ENCODE measurements at regions not wholly inside any gene's neighbourhood (a gene's known extent, or its start where the extent isn't known, plus 50 kb on each side); places are given as distances from the start of the nearest gene placed in this dataset.

GRCh38 chr1:30034627-30035521 lies 688.5 kb downstream of the MATN1 start:
- peaks cover 9% of the 10 kb centered on the region for H3K27me3 Mint-ChIP-seq (ENCODE audit: low read depth)
- TF ChIP-seq CTCF (IDR thresholded peaks at IDR 0.05; ENCODE audit: unreplicated experiment in 3 of 3), result no peak
- peaks cover 4% of the 10 kb centered on the region for H3K9me3 Mint-ChIP-seq
- no peaks in the 10 kb centered on the region for H3K4me1 Mint-ChIP-seq
- no peak overlapping the region for H3K27ac Mint-ChIP-seq
- no peaks in the 10 kb centered on the region for H3K36me3 Mint-ChIP-seq (ENCODE audit: low read depth)
- H3K4me3 Mint-ChIP-seq, result no peak overlapping the region

- TF ChIP-seq CTCF (IDR thresholded peaks at IDR 0.05; ENCODE audit: unreplicated experiment in 3 of 3), result no peak
- peaks cover 4% of the 10 kb centered on the region for H3K9me3 Mint-ChIP-seq
- peaks cover 9% of the 10 kb centered on the region for H3K27me3 Mint-ChIP-seq (ENCODE audit: low read depth)
- H3K36me3 Mint-ChIP-seq (ENCODE audit: low read depth), result no peaks in the 10 kb centered on the region
- no peaks in the 10 kb centered on the region for H3K4me1 Mint-ChIP-seq
- no peak overlapping the region for H3K27ac Mint-ChIP-seq
- H3K4me3 Mint-ChIP-seq, result no peak overlapping the region
Measured at GRCh38 chr1:30034105-30034626, 689.2 kb downstream of the MATN1 start.

GRCh38 chr1:30033256-30034104 lies 689.9 kb downstream of the MATN1 start:
- no peak overlapping the region for H3K4me3 Mint-ChIP-seq
- no peak overlapping the region for H3K27ac Mint-ChIP-seq
- no peak for TF ChIP-seq CTCF (IDR thresholded peaks at IDR 0.05; ENCODE audit: unreplicated experiment in 3 of 3)
- peaks cover 7% of the 10 kb centered on the region for H3K27me3 Mint-ChIP-seq (ENCODE audit: low read depth)
- no peaks in the 10 kb centered on the region for H3K36me3 Mint-ChIP-seq (ENCODE audit: low read depth)
- H3K4me1 Mint-ChIP-seq, result no peaks in the 10 kb centered on the region
- peaks cover 4% of the 10 kb centered on the region for H3K9me3 Mint-ChIP-seq

- Mint-ChIP-seq H3K4me1 (no peaks in the 10 kb centered on the region), H3K27me3 (ENCODE audit: low read depth) (peaks cover 4% of the 10 kb centered on the region)
Measured at GRCh38 chr1:30032302-30032701, 691.1 kb downstream of the MATN1 start.

GRCh38 chr1:30029677-30030076 lies 693.7 kb downstream of the MATN1 start:
- Mint-ChIP-seq H3K4me1 (no peaks in the 10 kb centered on the region), H3K27me3 (ENCODE audit: low read depth) (no peaks in the 10 kb centered on the region), H3K4me3 (no peak overlapping the region), H3K36me3 (ENCODE audit: low read depth) (no peaks in the 10 kb centered on the region), H3K9me3 (peaks cover 4% of the 10 kb centered on the region), H3K27ac (no peak overlapping the region)
- no peak for TF ChIP-seq CTCF (IDR thresholded peaks at IDR 0.05; ENCODE audit: unreplicated experiment in 3 of 3)

More at GRCh38 chr1:30032302-30032701, 691.1 kb downstream of the MATN1 start:
- no peak overlapping the region for H3K27ac Mint-ChIP-seq
- no peak for TF ChIP-seq CTCF (IDR thresholded peaks at IDR 0.05; ENCODE audit: unreplicated experiment in 3 of 3)
- no peaks in the 10 kb centered on the region for H3K36me3 Mint-ChIP-seq (ENCODE audit: low read depth)
- no peak overlapping the region for H3K4me3 Mint-ChIP-seq
- peaks cover 4% of the 10 kb centered on the region for H3K9me3 Mint-ChIP-seq
